SK-N-MC (cell line): ENCODE measurements at regions not wholly inside any gene's neighbourhood (a gene's known extent, or its start where the extent isn't known, plus 50 kb on each side); places are given as distances from the start of the nearest gene placed in this dataset.

Experiments used
- EZH2 ChIP-seq: fragments of 200-600 bp; sonication (generic); IDR thresholded peaks from one replicate; pipeline ENCODE4 v1.6.1; 2017; ENCODE audit warnings: antibody characterized with exemption
- POLR2AphosphoS5 ChIP-seq: IDR thresholded peaks from 2 replicates; pipeline ENCODE4 v1.6.1; 2012; ENCODE audit warnings: mild to moderate bottlenecking, low read depth, low read length, borderline replicate concordance

GRCh38 chr20:12860619-12861247 lies 148.0 kb upstream of the SPTLC3 start:
- TF ChIP-seq POLR2AphosphoS5: no peak
- no peak for TF ChIP-seq EZH2
